Cardiac septum (tissue), 1 donor: ENCODE measurements at regions not wholly inside any gene's neighbourhood (a gene's known extent, or its start where the extent isn't known, plus 50 kb on each side); places are given as distances from the start of the nearest gene placed in this dataset.

Experiments used
- DNase-seq: peaks from one replicate; pipeline ENCODE4 v3.0.0-alpha.2; 2020; ENCODE audit warnings: low spot score
- intact Hi-C: fragments of 100-400 bp; cut with DNase I; formaldehyde crosslinking; loops from one replicate; pipeline ENCODE4 v1.14.0; 2022
- donor health status: DM: no; HTN: no; CAD: no.

GRCh38 chr1:163836481-163836880 lies 514.7 kb downstream of the NUF2 start:
- DNase-seq, result no peak
- intact Hi-C loops, result no loop called here

- DNase-seq, result no peak
- intact Hi-C loops, result no loop called here
These were observed 515.5 kb downstream of the NUF2 start for GRCh38 chr1:163837206-163837605.

DNA sequence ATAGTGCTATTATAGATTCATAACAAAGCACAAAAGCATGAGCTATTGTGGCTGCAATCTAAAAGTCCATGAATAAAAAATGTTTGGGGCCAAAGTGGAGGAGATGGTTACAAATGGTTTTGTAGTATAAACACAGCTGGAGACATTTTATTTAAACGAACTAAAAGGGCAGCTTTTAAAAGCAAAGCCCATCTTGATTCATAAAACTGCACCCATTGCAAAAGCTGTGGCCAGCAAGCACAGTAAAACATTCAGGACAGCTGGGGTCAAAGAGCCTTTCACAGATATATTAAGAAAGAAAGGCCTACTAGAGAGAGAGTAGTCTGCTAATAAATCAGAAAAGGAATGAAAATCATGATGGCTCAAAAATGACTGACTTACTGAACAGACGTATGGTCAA lies 520.8 kb downstream of the NUF2 start:
- intact Hi-C loops, result no loop called here
- no peak for DNase-seq

DNA sequence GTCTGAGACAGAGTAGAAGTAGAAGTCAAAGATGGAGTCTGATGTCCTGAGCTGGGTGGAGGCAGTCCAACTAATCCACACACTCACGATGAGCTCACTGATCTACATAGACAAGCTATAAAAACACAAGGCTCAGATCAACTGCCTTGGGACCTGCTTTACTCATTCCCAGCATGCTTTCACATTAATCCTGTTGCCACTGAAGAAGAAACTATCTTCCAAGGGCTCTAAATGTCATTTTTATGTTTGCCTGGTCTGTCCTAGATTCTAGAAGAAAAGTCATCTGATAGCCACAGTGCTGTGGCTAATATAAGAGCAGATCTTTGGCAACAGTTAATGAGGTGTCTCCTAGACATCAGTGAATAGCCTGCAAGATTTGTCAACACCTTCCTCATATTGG lies 522.7 kb downstream of the NUF2 start:
- no peak for DNase-seq
- intact Hi-C loops, result no loop called here

- no peak for DNase-seq
- intact Hi-C loops, result no loop called here
These were observed 523.5 kb downstream of the NUF2 start for GRCh38 chr1:163845279-163845678.

DNA sequence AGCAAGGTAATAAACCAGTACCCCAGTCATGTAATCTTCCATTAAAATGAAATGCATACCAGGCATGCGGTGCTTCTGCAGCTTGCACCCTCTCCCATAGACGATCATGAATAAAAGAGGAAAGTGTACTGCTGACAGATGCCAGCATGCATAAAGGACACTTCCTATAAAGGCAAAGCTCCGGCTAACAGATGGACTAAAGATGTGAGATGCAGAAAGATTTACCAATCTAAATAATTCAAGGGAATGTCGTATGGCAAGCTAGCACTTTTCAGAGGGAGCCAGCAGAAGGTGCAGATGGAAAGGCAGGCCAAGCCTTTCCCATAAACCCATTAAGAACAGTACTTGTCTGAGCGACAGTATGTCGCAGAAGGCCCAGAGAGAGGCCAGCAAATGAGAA lies 542.0 kb downstream of the NUF2 start:
- intact Hi-C loops, result no loop called here
- no peak for DNase-seq

DNA sequence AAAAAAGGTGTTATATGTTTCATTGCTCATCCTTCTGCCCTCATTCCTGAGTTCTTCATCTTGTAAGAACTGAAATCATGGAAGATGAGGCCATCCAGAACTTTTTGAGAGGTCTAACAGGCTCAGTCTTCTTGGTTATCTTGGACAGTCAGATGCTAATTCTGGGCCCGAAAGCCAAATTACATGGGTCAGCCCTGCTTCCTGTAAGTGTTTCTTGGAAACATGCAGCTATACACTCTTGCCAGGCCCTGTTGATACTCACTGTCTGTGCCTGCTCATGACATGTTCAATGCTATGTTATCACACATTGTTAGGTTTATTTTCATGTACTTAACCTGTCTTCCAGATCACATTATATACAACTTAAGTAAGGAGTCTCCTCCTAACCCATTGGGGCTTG lies 542.5 kb downstream of the NUF2 start:
- intact Hi-C loops, result no loop called here
- no peak for DNase-seq

GRCh38 chr1:163866564-163866963 lies 544.8 kb downstream of the NUF2 start:
- intact Hi-C loops, result no loop called here
- DNase-seq, result no peak

GRCh38 chr1:163870666-163871065 lies 548.9 kb downstream of the NUF2 start:
- intact Hi-C loops, result no loop called here
- no peak for DNase-seq

DNA sequence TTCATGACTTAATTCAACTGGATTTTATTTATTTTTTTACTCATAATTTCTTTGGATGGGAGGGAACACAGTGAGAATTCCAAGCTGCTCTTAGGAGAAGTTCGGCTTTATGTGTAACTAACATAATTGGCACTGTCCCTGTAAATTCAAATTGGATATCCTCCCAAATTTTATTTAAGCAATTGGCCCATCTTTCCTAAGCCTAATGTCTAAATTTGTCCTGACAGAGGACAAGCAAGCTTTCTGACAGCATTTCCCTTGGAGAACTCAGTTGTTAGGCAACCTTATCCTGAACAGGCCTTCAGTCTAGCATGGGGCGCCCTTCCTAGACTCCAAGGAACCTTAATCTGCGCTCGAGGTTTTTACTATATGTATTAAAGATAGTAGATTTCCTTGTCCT lies 550.3 kb downstream of the NUF2 start:
- DNase-seq, result no peak
- intact Hi-C loops, result no loop called here

DNA sequence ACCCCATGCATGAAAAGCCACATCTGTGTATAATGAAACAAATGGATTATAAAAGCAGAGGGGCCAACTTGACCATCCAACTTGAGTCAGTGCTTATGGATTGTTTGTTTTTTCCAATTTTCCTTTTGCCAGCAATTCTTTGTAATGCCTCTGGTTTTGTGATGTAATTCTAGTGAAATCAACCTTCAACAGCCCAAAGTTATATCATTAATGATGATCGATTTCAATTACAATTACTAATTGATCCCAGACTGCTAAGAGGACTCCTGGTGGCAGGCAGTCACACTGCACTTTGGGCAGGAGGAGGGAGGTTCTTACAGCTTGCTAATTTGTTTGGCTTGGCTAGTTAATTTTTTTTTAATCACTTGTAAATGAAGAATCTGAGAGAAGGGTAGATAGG lies 552.3 kb downstream of the NUF2 start:
- intact Hi-C loops, result no loop called here
- no peak for DNase-seq

DNA sequence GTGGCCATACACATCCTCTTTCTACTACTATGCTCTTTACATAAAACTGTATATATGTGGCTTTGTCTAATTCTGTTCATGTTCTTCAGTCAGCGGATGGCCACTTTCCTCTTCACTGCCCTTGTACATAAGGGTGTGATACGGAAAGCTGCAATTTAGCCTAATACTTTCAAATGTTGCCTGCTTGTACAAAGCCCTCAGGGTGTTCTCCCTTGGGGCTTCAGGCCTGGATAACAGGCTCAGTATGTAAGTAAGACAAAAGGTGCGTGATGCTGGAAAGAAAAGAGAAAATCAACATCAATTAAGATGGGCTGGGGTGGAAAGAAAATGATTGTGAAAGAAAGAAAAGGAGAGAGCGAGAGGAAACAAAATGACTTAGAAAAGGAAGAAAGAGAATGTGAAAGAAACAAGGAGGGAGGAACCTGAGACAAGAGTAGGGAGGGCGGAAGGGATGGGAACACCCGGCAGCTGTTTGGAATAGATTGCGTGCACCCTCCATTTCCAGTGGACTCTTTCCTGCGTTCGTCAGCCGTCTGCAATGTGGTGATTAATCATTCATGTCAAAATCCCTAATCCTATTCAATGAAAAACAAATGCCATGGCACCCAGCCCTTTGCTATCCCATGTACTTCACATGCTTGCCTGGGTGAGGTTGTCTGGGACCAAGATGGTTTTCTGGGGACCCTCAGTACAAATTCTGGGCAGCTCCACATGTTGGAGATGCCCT lies 553.6 kb downstream of the NUF2 start:
- intact Hi-C loops, result no loop called here
- no peak for DNase-seq

DNA sequence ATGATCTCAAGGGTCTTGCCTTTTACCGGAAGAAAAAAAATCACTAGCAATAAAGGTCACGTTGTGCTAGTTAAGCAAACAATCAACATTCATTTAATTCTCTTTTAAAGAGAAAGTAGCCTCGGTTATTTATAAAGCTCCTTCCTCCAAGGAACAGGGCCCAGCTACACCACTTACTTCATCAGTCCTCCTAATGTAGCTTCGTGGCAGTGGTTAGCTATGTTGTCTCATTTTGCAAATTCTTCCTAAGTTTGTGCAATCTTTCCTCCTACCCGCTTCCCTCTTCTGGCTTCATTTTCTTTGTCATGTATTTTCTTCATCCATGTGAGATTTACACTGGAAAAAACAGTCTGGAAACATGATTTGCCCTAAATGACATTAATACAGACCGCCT lies 554.2 kb downstream of the NUF2 start:
- intact Hi-C loops, result no loop called here
- no peak for DNase-seq

GRCh38 chr1:163876546-163876945 lies 554.8 kb downstream of the NUF2 start:
- no peak for DNase-seq
- intact Hi-C loops, result no loop called here

- no peak for DNase-seq
- intact Hi-C loops, result no loop called here
These were observed 555.3 kb downstream of the NUF2 start for GRCh38 chr1:163877016-163877415.

DNA sequence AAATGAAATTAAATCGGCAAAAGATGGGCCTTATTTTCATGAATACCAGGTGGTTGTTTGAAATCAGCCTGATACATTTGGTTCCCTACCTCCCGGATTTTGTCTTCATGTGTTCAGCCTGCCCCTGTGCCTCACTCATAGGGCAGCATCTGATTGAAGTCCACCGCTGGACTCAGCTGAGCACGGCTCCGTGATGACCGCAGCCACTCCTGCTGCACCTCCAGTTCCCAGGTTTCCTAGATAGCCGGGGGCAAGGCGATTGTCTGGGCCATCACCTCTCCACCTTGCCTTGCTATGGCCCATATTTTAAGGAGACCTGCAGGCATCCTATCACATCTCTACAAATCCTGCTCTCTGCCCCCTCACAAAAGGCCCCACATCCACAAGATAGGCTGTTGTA lies 563.8 kb downstream of the NUF2 start:
- no peak for DNase-seq

GRCh38 chr1:163896001-163896400 lies 574.2 kb downstream of the NUF2 start:
- DNase-seq, result no peak
- intact Hi-C loops, result no loop called here

More for the DNA sequence above, 563.8 kb downstream of the NUF2 start:
- intact Hi-C loops, result no loop called here

- intact Hi-C loops, result no loop called here
- DNase-seq, result no peak
These were observed 575.8 kb downstream of the NUF2 start for GRCh38 chr1:163897412-163898155.

GRCh38 chr1:163906283-163906682 lies 584.5 kb downstream of the NUF2 start:
- no peak for DNase-seq
- intact Hi-C loops, result no loop called here

- DNase-seq, result no peak
- intact Hi-C loops, result no loop called here
These were observed 590.6 kb downstream of the NUF2 start for GRCh38 chr1:163912170-163912884.
